ENCODE measurements at regions not wholly inside any gene's neighbourhood (a gene's known extent, or its start where the extent isn't known, plus 50 kb on each side); places are given as distances from the start of the nearest gene placed in this dataset.
"Not testable (repeated sequence)": the region's sequence is repeated elsewhere in the genome, so short reads cannot be mapped to it uniquely, and the experiment has no call there.

GRCh38 chr11:56876621-56877275 lies 112.0 kb upstream of the OR5AK2 start:
- DNase-seq (ENCODE audit: low spot score): no peak

- no peak for DNase-seq (ENCODE audit: low spot score)
Observed at GRCh38 chr11:56855217-56855616, 106.7 kb upstream of the OR9G4 start.

GRCh38 chr11:56852131-56852530 lies 103.6 kb upstream of the OR9G4 start:
- DNase-seq (ENCODE audit: low spot score): no peak

GRCh38 chr11:56849852-56850251 lies 101.4 kb upstream of the OR9G4 start:
- no peak for DNase-seq (ENCODE audit: low spot score)

DNA sequence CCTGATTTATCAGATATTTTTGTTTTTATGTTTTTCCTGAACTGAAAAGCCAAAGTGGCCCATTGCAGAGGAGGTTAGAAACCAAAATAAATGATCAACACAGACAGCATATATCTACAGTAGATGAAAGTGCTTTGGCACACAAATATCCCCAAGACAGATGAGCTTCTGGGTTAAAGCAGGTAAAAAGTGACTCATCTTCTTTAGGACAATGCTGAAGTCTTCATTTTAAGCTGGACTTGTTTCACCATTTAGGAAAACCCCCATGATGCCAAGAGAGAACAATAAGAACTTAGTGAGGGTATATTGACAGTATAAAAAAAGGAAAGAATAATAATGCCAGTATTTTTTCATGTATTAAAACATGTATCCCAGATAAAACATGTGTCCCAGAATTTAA lies 100.8 kb upstream of the OR9G4 start:
- DNase-seq (ENCODE audit: low spot score): no peak

GRCh38 chr11:56848141-56848809 lies 99.8 kb upstream of the OR9G4 start:
- no peak for DNase-seq (ENCODE audit: low spot score)

DNA sequence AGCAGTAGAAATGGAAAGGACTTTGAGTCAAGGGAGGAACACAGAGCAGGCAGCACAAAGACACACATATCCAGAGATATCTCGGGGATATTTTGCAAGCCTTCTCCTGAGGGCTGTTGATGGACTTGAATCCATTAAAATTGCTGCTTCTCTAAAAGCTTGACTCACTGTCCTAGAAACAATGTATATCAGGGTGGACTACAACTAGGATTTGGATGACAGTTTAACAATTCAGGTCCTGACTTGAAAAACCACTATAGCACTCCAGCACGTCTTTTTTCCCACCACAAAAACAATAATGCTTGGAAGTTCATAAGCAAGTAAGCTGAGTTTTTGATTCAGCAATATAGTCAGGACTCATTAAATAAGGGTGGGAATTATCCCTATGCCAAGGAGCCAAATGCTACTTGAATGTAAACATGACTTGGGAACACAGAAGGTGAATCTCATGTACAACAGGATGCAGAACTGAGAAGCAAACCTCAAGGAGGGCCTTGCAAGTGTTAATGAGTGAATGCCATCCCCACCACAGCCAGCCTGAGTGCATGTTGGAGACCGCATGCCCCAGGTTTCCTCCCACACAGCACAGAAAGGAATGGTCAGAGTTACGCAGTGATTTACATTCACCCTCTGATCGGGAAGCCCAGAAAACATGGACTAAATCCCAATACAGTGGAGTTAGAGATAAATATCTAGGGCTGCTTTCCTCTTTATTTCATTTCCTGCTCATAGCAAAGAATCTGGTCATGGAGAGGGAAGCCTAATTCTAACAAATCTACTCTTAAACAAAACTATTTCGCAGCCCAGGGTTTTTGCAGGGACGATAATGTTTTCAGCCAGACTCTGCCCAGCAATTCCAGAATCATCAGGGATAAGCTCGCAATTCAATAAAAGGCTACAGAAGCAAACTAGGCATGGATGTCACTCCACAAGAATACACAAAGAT lies 98.4 kb upstream of the OR9G4 start:
- no peak for DNase-seq (ENCODE audit: low spot score)

GRCh38 chr11:56845121-56845732 lies 96.7 kb upstream of the OR9G4 start:
- DNase-seq (ENCODE audit: low spot score): no peak

DNA sequence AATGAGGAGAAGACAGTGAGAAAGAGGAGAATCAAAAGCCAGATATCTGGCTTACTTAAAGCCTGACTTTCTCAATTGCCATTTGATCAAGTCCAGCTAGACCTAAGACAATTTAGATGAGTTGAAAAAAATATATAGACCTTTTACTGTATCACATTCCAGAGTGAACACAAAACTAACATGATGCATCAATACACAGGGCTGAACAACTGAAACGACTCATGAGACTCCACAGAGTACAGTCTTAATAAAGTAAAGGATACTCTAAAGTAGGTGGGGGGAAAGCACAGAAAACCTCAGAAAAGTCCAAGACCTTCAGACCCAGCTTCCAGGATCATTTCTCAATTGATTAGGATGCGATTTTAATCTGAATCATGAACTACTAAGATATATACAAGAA lies 95.3 kb upstream of the OR9G4 start:
- no peak for DNase-seq (ENCODE audit: low spot score)

- DNase-seq (ENCODE audit: low spot score): no peak
Observed at GRCh38 chr11:56842814-56843794, 94.6 kb upstream of the OR9G4 start.

GRCh38 chr11:56841210-56841810 lies 92.8 kb upstream of the OR9G4 start:
- DNase-seq (ENCODE audit: low spot score): peak; percentile 48

DNA sequence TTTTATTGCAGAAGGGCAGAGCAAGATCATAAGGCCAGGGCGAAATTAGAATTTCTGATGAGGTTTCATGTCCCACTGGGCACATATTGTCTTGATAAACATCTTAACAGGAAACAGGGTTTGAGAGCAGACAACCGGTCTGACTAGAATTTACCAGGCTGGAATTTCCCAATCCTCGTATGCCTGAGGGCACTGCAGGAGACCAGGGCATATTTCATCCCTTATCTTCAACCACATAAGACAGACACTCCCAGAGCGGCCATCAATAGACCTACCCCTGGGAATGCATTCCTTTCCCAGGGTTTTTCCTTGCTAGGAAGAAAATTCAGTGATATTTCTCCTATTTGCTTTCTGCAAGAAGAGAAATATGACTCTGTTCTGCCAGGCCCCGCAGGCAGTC lies 78.9 kb upstream of the OR9G4 start:
- not testable (repeated sequence) for DNase-seq (ENCODE audit: low spot score)

DNA sequence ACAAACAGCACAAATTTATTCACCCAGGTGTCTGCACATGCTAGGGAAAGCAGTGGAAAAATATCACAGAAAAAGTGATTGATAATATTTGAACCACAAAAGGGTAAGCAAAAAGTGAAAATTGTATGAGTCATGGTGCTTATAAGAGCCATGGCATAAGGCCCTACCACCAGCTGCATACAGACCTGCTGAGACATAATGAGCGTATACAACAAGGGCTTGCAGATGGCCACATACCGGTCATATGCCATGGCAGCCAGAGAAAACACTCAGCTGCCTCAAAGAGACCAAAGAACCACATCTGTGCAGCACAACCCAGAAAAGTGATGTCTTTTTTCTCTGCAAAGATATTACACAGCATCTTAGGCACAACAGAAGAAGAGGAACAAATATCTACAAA lies 71.4 kb upstream of the OR9G4 start:
- DNase-seq (ENCODE audit: low spot score): no peak

DNA sequence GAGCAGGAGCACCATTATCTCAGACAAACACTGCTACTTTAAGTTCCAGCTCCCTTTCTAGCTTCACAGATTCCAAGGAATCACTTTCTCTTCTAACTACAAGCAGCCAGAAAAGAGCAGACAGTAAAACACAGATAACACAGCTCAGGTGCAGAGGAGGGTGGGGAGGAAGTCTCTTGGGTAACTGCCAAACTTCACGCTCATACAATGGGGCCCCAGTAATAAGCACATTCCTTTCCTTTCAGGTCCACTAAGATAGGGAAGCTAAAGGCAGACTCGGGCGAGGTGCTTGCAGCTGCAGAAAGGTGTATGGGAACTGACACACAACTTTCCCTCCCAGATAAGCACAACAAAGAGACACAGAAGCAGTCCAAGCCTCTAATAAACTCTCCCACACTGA lies 69.2 kb upstream of the OR9G4 start:
- DNase-seq (ENCODE audit: low spot score): no peak

DNA sequence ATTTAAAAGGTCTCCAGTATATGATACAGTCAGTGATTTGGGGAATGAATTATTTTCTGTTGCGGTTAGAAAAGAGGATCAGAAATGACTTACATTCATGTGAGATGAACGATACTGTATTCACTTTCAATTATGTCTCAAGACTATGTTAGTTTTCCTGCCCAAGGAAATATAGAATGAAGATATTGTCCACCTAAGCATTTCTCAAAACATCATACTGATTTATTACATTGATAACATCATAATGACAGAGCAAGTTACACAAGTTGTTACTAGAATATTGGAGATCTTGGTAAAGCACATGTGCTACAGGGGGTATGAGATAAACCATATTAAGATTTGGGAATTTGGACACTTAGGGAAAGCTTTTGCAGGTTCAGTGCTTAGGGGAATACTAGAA lies 67.8 kb upstream of the OR9G4 start:
- no peak for DNase-seq (ENCODE audit: low spot score)

DNA sequence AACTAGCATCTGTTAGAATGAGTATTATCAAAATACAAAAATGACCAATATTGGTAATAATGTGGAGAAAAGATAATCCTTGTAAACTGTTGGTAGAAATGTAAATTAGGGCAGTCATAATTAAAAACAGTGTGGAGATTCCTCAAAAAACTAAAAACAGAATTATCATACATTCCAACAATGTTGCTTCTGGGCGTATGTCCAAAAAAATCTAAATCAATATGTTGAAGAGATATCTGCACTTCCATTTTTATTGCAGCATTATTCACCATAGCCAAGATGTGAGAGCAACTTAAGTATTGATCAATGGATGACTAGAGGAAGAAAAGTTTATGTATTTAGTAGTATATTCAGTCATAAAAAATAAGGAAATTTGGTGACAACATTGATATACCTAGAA lies 59.8 kb upstream of the OR9G4 start:
- no peak for DNase-seq (ENCODE audit: low spot score)

- DNase-seq (ENCODE audit: low spot score): no peak
Observed at GRCh38 chr11:56799691-56800210, 51.3 kb upstream of the OR9G4 start.
